GM12878 (cell line): ENCODE measurements at regions not wholly inside any gene's neighbourhood (a gene's known extent, or its start where the extent isn't known, plus 50 kb on each side); places are given as distances from the start of the nearest gene placed in this dataset.

ENCODE experiments used
- ATAC-seq: fragments of 200-7000 bp; cut with Tn5 transposase; 3 replicates; pipeline ENCODE4 v1.9.1; 2020; ENCODE audit warnings: mild to moderate bottlenecking, moderate library complexity
- BruUV-seq: library from RNA; stranded (reverse); fragments of 400-500 nt; replicated peaks from 2 replicates; lab custom pipeline; 2021; lab: Mats Ljungman, UMichigan
- CTCF ChIA-PET: fragments of 300-600 bp; sonication (Branson Sonifier 250); formaldehyde crosslinking; extraction: SDS; loops from one replicate; lab custom pipeline; 2021; ENCODE audit warnings: inconsistent platforms; lab: Yijun Ruan, JAX
- POLR2A ChIA-PET: fragments of 350-600 bp; formaldehyde crosslinking; extraction: SDS; loops from one replicate; lab custom pipeline; 2021; ENCODE audit warnings: inconsistent platforms; lab: Charles Lee
- RAD21 ChIA-PET: fragments of 300-600 bp; sonication (Branson Sonifier 250); formaldehyde crosslinking; loops from one replicate; lab custom pipeline; 2023; ENCODE audit warnings: antibody characterized with exemption; ENCODE audit not compliant: unreplicated experiment; lab: Charles Lee
- SMC1A ChIA-PET: fragments of 300-600 bp; sonication (Branson Sonifier 250); formaldehyde crosslinking; loops from one replicate; lab custom pipeline; 2023; ENCODE audit not compliant: unreplicated experiment, uncharacterized antibody; lab: Charles Lee
- DNase-seq: peaks from one replicate; pipeline ENCODE4 v3.0.0-alpha.2; 2011; ENCODE audit warnings: low read depth, low spot score
- FAIRE-seq: peaks from 3 replicates; lab custom pipeline; 2011; peaks lifted over from hg19 to GRCh38; lab: Jason Lieb, UNC
- H2AFZ ChIP-seq: 2 replicates; pipeline ENCODE4 v1.6.0; 2011; ENCODE audit warnings: low read depth, low read length, control low read depth; ENCODE audit not compliant: control insufficient read depth
- H3K27ac ChIP-seq: 2 replicates; pipeline ENCODE4 v1.5.1; 2011; ENCODE audit warnings: control low read depth; ENCODE audit not compliant: control insufficient read depth, insufficient read depth
- H3K27me3 ChIP-seq, 2 experiments: replicated peaks in 1 of 2; 2 replicates each; pipeline versions ENCODE4 v1.6.0 to v1.6.1; 2011; ENCODE audit warnings: low read length in 1 of 2; ENCODE audit not compliant: control insufficient read depth in 2 of 2, insufficient read depth in 2 of 2
- H3K36me3 ChIP-seq, 2 experiments: 2 replicates each; pipeline ENCODE4 v1.5.1; 2011; ENCODE audit warnings: low read length in 1 of 2; ENCODE audit not compliant: control insufficient read depth in 2 of 2, insufficient read depth in 2 of 2
- H3K4me1 ChIP-seq: 2 replicates; pipeline ENCODE4 v1.6.1; 2011; ENCODE audit warnings: mild to moderate bottlenecking, low read length, moderate library complexity, mixed read lengths; ENCODE audit not compliant: control insufficient read depth, insufficient read depth
- H3K4me2 ChIP-seq: 2 replicates; pipeline ENCODE4 v1.6.0; 2011; ENCODE audit warnings: control low read depth; ENCODE audit not compliant: control insufficient read depth, insufficient read depth
- H3K4me3 ChIP-seq: fragments of 200-600 bp; sonication (generic); 2 replicates; pipeline ENCODE4 v1.5.1; 2016
- H3K79me2 ChIP-seq: 2 replicates; pipeline ENCODE4 v1.6.0; 2011; ENCODE audit warnings: low read length; ENCODE audit not compliant: control insufficient read depth, insufficient read depth
- H3K9ac ChIP-seq: 2 replicates; pipeline ENCODE4 v1.8.0; 2011; ENCODE audit warnings: low read length, control low read depth, mixed read lengths; ENCODE audit not compliant: control insufficient read depth, insufficient read depth
- H3K9me3 ChIP-seq: replicated peaks from 3 replicates; pipeline ENCODE4 v1.5.1; 2011; ENCODE audit warnings: mild to moderate bottlenecking, low read length; ENCODE audit not compliant: control insufficient read depth, insufficient read depth
- H4K20me1 ChIP-seq: 2 replicates; pipeline ENCODE4 v1.6.0; 2011; ENCODE audit not compliant: control insufficient read depth, insufficient read depth
- ASH2L ChIP-seq: fragments of 300-600, 200-600 bp; sonication (generic); IDR thresholded peaks from 2 replicates; pipeline ENCODE4 v1.6.1; 2017; ENCODE audit warnings: low read depth, mild to moderate bottlenecking, borderline replicate concordance
- BHLHE40 ChIP-seq, 2 experiments: fragments of 450-650 bp in 1 of 2; IDR thresholded peaks; 2 replicates each; pipeline ENCODE4 v1.6.1; 2011 to 2017; ENCODE audit warnings: low read depth in 2 of 2, borderline replicate concordance in 1 of 2, improper control_type of control experiment in 1 of 2, low read length in 1 of 2, mild to moderate bottlenecking in 1 of 2
- EP300 ChIP-seq, 2 experiments: fragments of 150-350 bp in 1 of 2; IDR thresholded peaks; 2 replicates each; pipeline ENCODE4 v1.6.1; 2011 to 2012; ENCODE audit warnings: low read depth in 2 of 2, low read length in 2 of 2, borderline replicate concordance in 1 of 2, improper control_type of control experiment in 1 of 2, inconsistent platforms in 1 of 2; ENCODE audit not compliant: control insufficient read depth in 1 of 2
- EZH2 ChIP-seq: IDR thresholded peaks from 2 replicates; pipeline ENCODE4 v1.6.1; 2012; ENCODE audit warnings: low read depth, mild to moderate bottlenecking, control low read depth, inconsistent platforms, low read length, borderline replicate concordance; ENCODE audit not compliant: control insufficient read depth
- HDAC2 ChIP-seq: fragments of 200-600 bp; sonication (generic); IDR thresholded peaks from 2 replicates; pipeline ENCODE4 v1.6.1; 2017
- IKZF1 ChIP-seq: fragments of 450-650 bp; conservative IDR thresholded peaks from 2 replicates; pipeline ENCODE4 v1.6.1; 2017; ENCODE audit warnings: antibody characterized with exemption, mild to moderate bottlenecking
- IKZF2 ChIP-seq, 2 experiments: fragments of 450-650 bp; IDR thresholded peaks; 2 replicates each; pipeline ENCODE4 v1.6.1; 2017; ENCODE audit warnings: mild to moderate bottlenecking in 2 of 2, moderate library complexity in 2 of 2
- NRF1 ChIP-seq: conservative IDR thresholded peaks from 2 replicates; pipeline ENCODE4 v1.6.1; 2011; ENCODE audit warnings: mild to moderate bottlenecking, low read depth, low read length, improper control_type of control experiment
- SIX5 ChIP-seq: IDR thresholded peaks from 2 replicates; pipeline ENCODE4 v1.6.1; 2011; ENCODE audit warnings: mild to moderate bottlenecking, low read depth, low read length, moderate library complexity; ENCODE audit not compliant: severe bottlenecking
- SMAD1 ChIP-seq: fragments of 450-650 bp; IDR thresholded peaks from 2 replicates; pipeline ENCODE4 v1.6.1; 2018; ENCODE audit warnings: mild to moderate bottlenecking, low read depth; ENCODE audit not compliant: partially characterized antibody
- SUPT20H ChIP-seq: IDR thresholded peaks from 2 replicates; pipeline ENCODE4 v1.6.1; 2011; ENCODE audit warnings: low read depth, mild to moderate bottlenecking, low read length, moderate library complexity, borderline replicate concordance; ENCODE audit not compliant: control insufficient read depth
- TARDBP ChIP-seq: IDR thresholded peaks from 2 replicates; pipeline ENCODE4 v1.6.1; 2016; ENCODE audit warnings: borderline replicate concordance
- WRNIP1 ChIP-seq: IDR thresholded peaks from 2 replicates; pipeline ENCODE4 v1.6.1; 2011; ENCODE audit warnings: low read depth, low read length, improper control_type of control experiment, borderline replicate concordance
- YBX1 ChIP-seq: fragments of 450-650 bp; IDR thresholded peaks from 2 replicates; pipeline ENCODE4 v1.6.1; 2016; ENCODE audit warnings: antibody characterized with exemption
- YY1 ChIP-seq: IDR thresholded peaks from 2 replicates; pipeline ENCODE4 v1.6.1; 2011; ENCODE audit warnings: low read depth, mild to moderate bottlenecking, low read length
- WGBS: methylation state at CpG from one replicate; pipeline ENCODE4 v1.1.6; 2016; ENCODE audit warnings: low lambda C conversion rate; ENCODE audit not compliant: insufficient replicate concordance, insufficient coverage; ENCODE audit errors: missing lambda C conversion rate; 5-methylcytosine and 5-hydroxymethylcytosine counted together
- in situ Hi-C: fragments of 300-500 bp; cut with MboI; formaldehyde crosslinking; loops from 9 replicates; pipeline ENCODE4 v1.14.3; 2018; ENCODE audit warnings: mixed read lengths
- intact Hi-C: fragments of 100-400 bp; cut with micrococcal nuclease; formaldehyde crosslinking; loops from one replicate; pipeline ENCODE4 v1.14.2; 2022; ENCODE audit not compliant: unreplicated experiment
- TF ChIP-seq, protein P1 (sequence below): fragments of 450-650 bp; IDR thresholded peaks from 2 replicates; pipeline ENCODE4 v1.6.1; 2017; ENCODE audit warnings: mild to moderate bottlenecking, moderate library complexity
- TF ChIP-seq, protein P2 (sequence below): fragments of 450-650 bp; IDR thresholded peaks from 2 replicates; pipeline ENCODE4 v1.6.1; 2017; ENCODE audit warnings: borderline replicate concordance

DNA sequence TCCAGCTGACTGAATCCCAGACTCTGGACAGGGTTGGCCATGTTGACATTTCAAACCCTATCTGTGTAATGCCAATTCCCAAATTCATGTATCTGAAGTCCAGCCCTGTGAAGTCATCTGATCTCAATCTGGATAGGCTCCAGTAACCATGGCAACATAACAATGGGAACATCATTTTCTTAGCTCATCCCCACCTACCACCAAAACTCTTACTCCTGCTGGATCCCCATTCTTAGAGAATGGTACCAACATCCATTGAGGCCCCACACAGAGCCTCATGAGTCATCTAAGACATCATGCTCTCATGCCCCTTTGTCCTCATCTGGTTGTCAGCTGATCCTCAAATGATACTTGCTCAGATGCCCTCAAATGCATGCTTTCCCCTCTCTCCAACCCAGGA, 58.9 kb upstream of the TEX51 start (continued):
- TF ChIP-seq, protein P1, sequence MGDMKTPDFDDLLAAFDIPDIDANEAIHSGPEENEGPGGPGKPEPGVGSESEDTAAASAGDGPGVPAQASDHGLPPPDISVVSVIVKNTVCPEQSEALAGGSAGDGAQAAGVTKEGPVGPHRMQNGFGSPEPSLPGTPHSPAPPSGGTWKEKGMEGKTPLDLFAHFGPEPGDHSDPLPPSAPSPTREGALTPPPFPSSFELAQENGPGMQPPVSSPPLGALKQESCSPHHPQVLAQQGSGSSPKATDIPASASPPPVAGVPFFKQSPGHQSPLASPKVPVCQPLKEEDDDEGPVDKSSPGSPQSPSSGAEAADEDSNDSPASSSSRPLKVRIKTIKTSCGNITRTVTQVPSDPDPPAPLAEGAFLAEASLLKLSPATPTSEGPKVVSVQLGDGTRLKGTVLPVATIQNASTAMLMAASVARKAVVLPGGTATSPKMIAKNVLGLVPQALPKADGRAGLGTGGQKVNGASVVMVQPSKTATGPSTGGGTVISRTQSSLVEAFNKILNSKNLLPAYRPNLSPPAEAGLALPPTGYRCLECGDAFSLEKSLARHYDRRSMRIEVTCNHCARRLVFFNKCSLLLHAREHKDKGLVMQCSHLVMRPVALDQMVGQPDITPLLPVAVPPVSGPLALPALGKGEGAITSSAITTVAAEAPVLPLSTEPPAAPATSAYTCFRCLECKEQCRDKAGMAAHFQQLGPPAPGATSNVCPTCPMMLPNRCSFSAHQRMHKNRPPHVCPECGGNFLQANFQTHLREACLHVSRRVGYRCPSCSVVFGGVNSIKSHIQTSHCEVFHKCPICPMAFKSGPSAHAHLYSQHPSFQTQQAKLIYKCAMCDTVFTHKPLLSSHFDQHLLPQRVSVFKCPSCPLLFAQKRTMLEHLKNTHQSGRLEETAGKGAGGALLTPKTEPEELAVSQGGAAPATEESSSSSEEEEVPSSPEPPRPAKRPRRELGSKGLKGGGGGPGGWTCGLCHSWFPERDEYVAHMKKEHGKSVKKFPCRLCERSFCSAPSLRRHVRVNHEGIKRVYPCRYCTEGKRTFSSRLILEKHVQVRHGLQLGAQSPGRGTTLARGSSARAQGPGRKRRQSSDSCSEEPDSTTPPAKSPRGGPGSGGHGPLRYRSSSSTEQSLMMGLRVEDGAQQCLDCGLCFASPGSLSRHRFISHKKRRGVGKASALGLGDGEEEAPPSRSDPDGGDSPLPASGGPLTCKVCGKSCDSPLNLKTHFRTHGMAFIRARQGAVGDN = no peak
- TF ChIP-seq, protein P2, sequence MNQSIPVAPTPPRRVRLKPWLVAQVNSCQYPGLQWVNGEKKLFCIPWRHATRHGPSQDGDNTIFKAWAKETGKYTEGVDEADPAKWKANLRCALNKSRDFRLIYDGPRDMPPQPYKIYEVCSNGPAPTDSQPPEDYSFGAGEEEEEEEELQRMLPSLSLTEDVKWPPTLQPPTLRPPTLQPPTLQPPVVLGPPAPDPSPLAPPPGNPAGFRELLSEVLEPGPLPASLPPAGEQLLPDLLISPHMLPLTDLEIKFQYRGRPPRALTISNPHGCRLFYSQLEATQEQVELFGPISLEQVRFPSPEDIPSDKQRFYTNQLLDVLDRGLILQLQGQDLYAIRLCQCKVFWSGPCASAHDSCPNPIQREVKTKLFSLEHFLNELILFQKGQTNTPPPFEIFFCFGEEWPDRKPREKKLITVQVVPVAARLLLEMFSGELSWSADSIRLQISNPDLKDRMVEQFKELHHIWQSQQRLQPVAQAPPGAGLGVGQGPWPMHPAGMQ = no peak
- no peak for TF ChIP-seq ASH2L
- TF ChIP-seq TARDBP = no peak
- no peak for TF ChIP-seq SMAD1
- TF ChIP-seq YBX1 = no peak
- no peak for TF ChIP-seq EP300 (IDR thresholded peaks at IDR 0.05; ENCODE audit: borderline replicate concordance in 1 of 2, control insufficient read depth in 1 of 2, low read depth in 2 of 2, low read length in 2 of 2)
- TF ChIP-seq, all 136 proteins: peak for 0

DNA sequence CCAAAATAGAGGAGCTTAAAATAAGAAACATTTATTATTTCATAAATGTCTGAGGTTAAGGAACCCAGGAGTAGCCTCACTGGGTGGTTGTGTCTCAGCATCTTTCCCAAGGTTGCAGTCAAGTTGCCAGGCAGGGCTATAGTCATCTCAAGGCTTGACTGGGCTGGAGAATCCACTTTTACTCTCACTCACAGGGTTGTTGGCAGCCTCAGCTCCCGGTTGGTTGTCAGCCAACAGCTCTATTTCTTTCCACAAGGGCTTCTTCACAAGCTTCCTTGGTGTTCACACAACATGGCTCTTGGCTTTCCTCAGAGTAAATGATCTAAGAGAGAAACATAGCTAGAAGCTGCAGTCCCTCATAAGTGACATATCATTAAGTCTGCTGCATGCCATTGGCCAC, 55.6 kb upstream of the TEX51 start:
- Histone ChIP-seq H2AFZ (no peak overlapping the region), H3K36me3 (no peaks in the 10 kb centered on the region), H3K4me3 (no peak overlapping the region), H3K4me1 (no peaks in the 10 kb centered on the region), H3K9me3 (no peaks in the 10 kb centered on the region), H3K9ac (no peak overlapping the region), H3K27me3 (no peaks in the 10 kb centered on the region), H3K27ac (no peak overlapping the region), H3K4me2 (no peak overlapping the region), H4K20me1 (no peaks in the 10 kb centered on the region), H3K79me2 (no peaks in the 10 kb centered on the region)
- ChIA-PET CTCF (interaction anchor here (1.2 kb wide), 1 partner anchor 129 kb away, joined by 5 read pairs; no protein-coding TSS in a partner anchor), SMC1A (interaction anchor here (1.1 kb wide), 1 partner anchor 50 kb away, joined by 3 read pairs; no protein-coding TSS in a partner anchor), RAD21 (no interaction called here), POLR2A (no interaction called here)
- 0% methylated on average over 1 of the region's 1 CpG for WGBS
- DNase-seq (no peak), FAIRE-seq (no peak), ATAC-seq (no peak)
- no TSS peak for BruUV-seq
- in situ Hi-C loops (no loop called here), intact Hi-C loops (no loop called here)
- TF ChIP-seq SIX5 (no peak), IKZF1 (no peak), EZH2 (no peak), SUPT20H (no peak), NRF1 (no peak), HDAC2 (no peak), BHLHE40 (IDR thresholded peaks at IDR 0.05; ENCODE audit: borderline replicate concordance in 1 of 2, low read depth in 2 of 2, low read length in 1 of 2) (no peak), IKZF2 (IDR thresholded peaks at IDR 0.05) (no peak), WRNIP1 (no peak), YY1 (no peak)
